H9 (cell line): ENCODE measurements at regions not wholly inside any gene's neighbourhood (a gene's known extent, or its start where the extent isn't known, plus 50 kb on each side); places are given as distances from the start of the nearest gene placed in this dataset.

Experiments used
- DNase-seq: peaks from one replicate; pipeline ENCODE4 v3.0.0-alpha.2; 2017
- H2AFZ ChIP-seq: one replicate; pipeline ENCODE4 v1.6.1; 2013; ENCODE audit warnings: mild to moderate bottlenecking, low read length, control low read depth, moderate library complexity
- H2AK5ac ChIP-seq: 2 replicates; pipeline ENCODE4 v1.6.1; 2013; ENCODE audit warnings: low read length, control low read depth, mixed read lengths; ENCODE audit not compliant: insufficient read length
- H2BK120ac ChIP-seq: one replicate; pipeline ENCODE4 v1.6.1; 2013; ENCODE audit warnings: low read depth, mild to moderate bottlenecking, low read length, control low read depth, inconsistent platforms; ENCODE audit not compliant: poor library complexity, severe bottlenecking
- H2BK12ac ChIP-seq: 2 replicates; pipeline ENCODE4 v1.6.1; 2013; ENCODE audit warnings: low read length, control low read depth, mixed read lengths, low read depth; ENCODE audit not compliant: insufficient read length
- H2BK15ac ChIP-seq: 2 replicates; pipeline ENCODE4 v1.6.1; 2013; ENCODE audit warnings: low read depth, low read length, control low read depth
- H2BK20ac ChIP-seq: one replicate; pipeline ENCODE4 v1.6.1; 2013; ENCODE audit warnings: low read depth, mild to moderate bottlenecking, low read length, control low read depth, inconsistent platforms; ENCODE audit not compliant: poor library complexity, severe bottlenecking
- H2BK5ac ChIP-seq: 2 replicates; pipeline ENCODE4 v1.6.1; 2013; ENCODE audit warnings: low read length, control low read depth, mixed read lengths; ENCODE audit not compliant: insufficient read length
- H3K14ac ChIP-seq: 2 replicates; pipeline ENCODE4 v1.6.1; 2013; ENCODE audit warnings: low read length, control low read depth; ENCODE audit not compliant: insufficient read depth
- H3K18ac ChIP-seq: 2 replicates; pipeline ENCODE4 v1.6.1; 2013; ENCODE audit warnings: low read depth, mild to moderate bottlenecking, mixed read lengths, low read length, control low read depth; ENCODE audit not compliant: insufficient read length
- H3K23ac ChIP-seq: 2 replicates; pipeline ENCODE4 v1.6.1; 2013; ENCODE audit warnings: low read length, control low read depth, mixed read lengths, low read depth; ENCODE audit not compliant: insufficient read length
- H3K23me2 ChIP-seq: 2 replicates; pipeline ENCODE4 v1.6.1; 2013; ENCODE audit warnings: low read depth, mild to moderate bottlenecking, mixed read lengths, low read length, control low read depth; ENCODE audit not compliant: insufficient read length, poor library complexity, severe bottlenecking
- H3K27ac ChIP-seq: 2 replicates; pipeline ENCODE4 v1.5.1; 2013; ENCODE audit warnings: low read length, control low read depth, mixed read lengths, low read depth; ENCODE audit not compliant: insufficient read length
- H3K27me3 ChIP-seq: 2 replicates; pipeline ENCODE4 v1.6.1; 2013; ENCODE audit warnings: low read length, control low read depth, inconsistent platforms; ENCODE audit not compliant: insufficient read depth
- H3K4ac ChIP-seq: 2 replicates; pipeline ENCODE4 v1.6.1; 2013; ENCODE audit warnings: low read depth, mild to moderate bottlenecking, control low read depth, inconsistent platforms, low read length, moderate library complexity
- H3K4me1 ChIP-seq: 2 replicates; pipeline ENCODE4 v1.6.1; 2013; ENCODE audit warnings: low read length, control low read depth, inconsistent platforms; ENCODE audit not compliant: insufficient read depth
- H3K4me2 ChIP-seq: 2 replicates; pipeline ENCODE4 v1.6.1; 2013; ENCODE audit warnings: low read length, control low read depth, mixed read lengths; ENCODE audit not compliant: insufficient read length, insufficient read depth
- H3K56ac ChIP-seq: 2 replicates; pipeline ENCODE4 v1.6.1; 2013; ENCODE audit warnings: low read depth, mild to moderate bottlenecking, mixed read lengths, low read length, control low read depth; ENCODE audit not compliant: insufficient read length
- H3K79me1 ChIP-seq: 2 replicates; pipeline ENCODE4 v1.6.1; 2013; ENCODE audit warnings: low read depth, mild to moderate bottlenecking, moderate library complexity, low read length, control low read depth, inconsistent platforms; ENCODE audit not compliant: insufficient read depth, poor library complexity, severe bottlenecking
- H3K79me2 ChIP-seq: 2 replicates; pipeline ENCODE4 v1.6.1; 2013; ENCODE audit warnings: low read length, control low read depth, inconsistent platforms; ENCODE audit not compliant: insufficient read depth
- H3K9ac ChIP-seq: 2 replicates; pipeline ENCODE4 v1.6.1; 2013; ENCODE audit warnings: low read length, control low read depth, mixed read lengths; ENCODE audit not compliant: insufficient read length; ENCODE audit errors: extremely low read depth
- H3K9me3 ChIP-seq: one replicate; pipeline ENCODE4 v1.6.1; 2013; ENCODE audit warnings: low read depth, low read length, inconsistent platforms; ENCODE audit not compliant: control insufficient read depth
- H3T11ph ChIP-seq: one replicate; pipeline ENCODE4 v1.6.1; 2013; ENCODE audit warnings: mild to moderate bottlenecking, low read length, control low read depth, inconsistent platforms
- H4K20me1 ChIP-seq: one replicate; pipeline ENCODE4 v1.6.1; 2013; ENCODE audit not compliant: control insufficient read depth, insufficient read length, insufficient read depth
- H4K5ac ChIP-seq: 2 replicates; pipeline ENCODE4 v1.6.1; 2013; ENCODE audit warnings: low read depth, mild to moderate bottlenecking, mixed read lengths, low read length, control low read depth; ENCODE audit not compliant: insufficient read length
- H4K8ac ChIP-seq: replicated peaks from 2 replicates; pipeline ENCODE4 v1.6.1; 2013; ENCODE audit warnings: low read length, control low read depth, mixed read lengths, low read depth; ENCODE audit not compliant: insufficient read length
- H4K91ac ChIP-seq: 2 replicates; pipeline ENCODE4 v1.6.1; 2013; ENCODE audit warnings: low read depth, mild to moderate bottlenecking, moderate library complexity, mixed read lengths, low read length, control low read depth; ENCODE audit not compliant: insufficient read length
- H3K27ac Mint-ChIP-seq, 3 experiments: 2 replicates in 2 of 3; 3 replicates in 1 of 3; pipeline ENCODE4 v1.8.0; 2020 to 2021; ENCODE audit warnings: mixed read lengths in 3 of 3, mild to moderate bottlenecking in 1 of 3, moderate library complexity in 1 of 3
- H3K27me3 Mint-ChIP-seq: 2 replicates; pipeline ENCODE4 v1.8.0; 2021; ENCODE audit warnings: low read depth, mild to moderate bottlenecking, moderate library complexity, mixed read lengths
- H3K36me3 Mint-ChIP-seq, 3 experiments: 2 replicates in 2 of 3; 3 replicates in 1 of 3; pipeline ENCODE4 v1.8.0; 2020 to 2021; ENCODE audit warnings: low read depth in 3 of 3, mixed read lengths in 3 of 3; ENCODE audit not compliant: insufficient read depth in 1 of 3
- H3K4me1 Mint-ChIP-seq, 2 experiments: 2 replicates each; pipeline ENCODE4 v1.8.0; 2020; ENCODE audit warnings: mixed read lengths in 2 of 2
- H3K4me3 Mint-ChIP-seq, 2 experiments: 2 replicates in 1 of 2; 3 replicates in 1 of 2; pipeline ENCODE4 v1.8.0; 2020 to 2021; ENCODE audit warnings: mild to moderate bottlenecking in 2 of 2, mixed read lengths in 2 of 2, moderate library complexity in 1 of 2
- H3K9me3 Mint-ChIP-seq, 2 experiments: 2 replicates in 1 of 2; 3 replicates in 1 of 2; pipeline ENCODE4 v1.8.0; 2020; ENCODE audit warnings: mild to moderate bottlenecking in 2 of 2, mixed read lengths in 2 of 2, moderate library complexity in 1 of 2
- CTCF ChIP-seq: fragments of 200-600 bp; sonication (generic); conservative IDR thresholded peaks from 3 replicates; pipeline ENCODE4 v1.8.0; 2021; ENCODE audit warnings: antibody characterized with exemption, mild to moderate bottlenecking
- WGBS: extraction: QIAGEN DNeasy Blood & Tissue Kit; methylation state at CpG from one replicate; pipeline ENCODE4 v1.1.7; 2013; ENCODE audit warnings: missing lambda C conversion rate, low lambda C conversion rate, mixed read lengths; ENCODE audit not compliant: insufficient read length; ENCODE audit errors: extremely low coverage; 5-methylcytosine and 5-hydroxymethylcytosine counted together

GRCh38 chr13:73704587-73704986 is 429.6 kb downstream of the KLF12 start:
- no peak overlapping the region for H2BK20ac ChIP-seq
- H3K9me3 ChIP-seq = no peaks in the 10 kb centered on the region
- no peaks in the 10 kb centered on the region for H3K79me2 ChIP-seq
- no peak overlapping the region for H2BK5ac ChIP-seq
- H3K4me1 ChIP-seq = no peaks in the 10 kb centered on the region
- peak overlapping the region in 2 of 3 experiments; percentile 33 to 65; a peak in 3 of 7 replicates for H3K27ac Mint-ChIP-seq
- H2BK120ac ChIP-seq = no peak overlapping the region
- no peaks in the 10 kb centered on the region for H3K36me3 Mint-ChIP-seq
- H3K27me3 Mint-ChIP-seq = no peaks in the 10 kb centered on the region
- no peak overlapping the region for H3K14ac ChIP-seq
- H3K27ac ChIP-seq = no peak overlapping the region
- H3K4me3 Mint-ChIP-seq = no peak overlapping the region
- no CpG with 5 or more reads among the region's 5 CpGs for WGBS
- H3K9me3 Mint-ChIP-seq = no peaks in the 10 kb centered on the region
- H3T11ph ChIP-seq = no peak overlapping the region
- H2AK5ac ChIP-seq = no peak overlapping the region
- no peaks in the 10 kb centered on the region for H3K23me2 ChIP-seq
- H2BK15ac ChIP-seq = no peak overlapping the region
- H4K91ac ChIP-seq = no peak overlapping the region
- H3K4ac ChIP-seq = no peak overlapping the region
- no peaks in the 10 kb centered on the region for H3K79me1 ChIP-seq
- H3K9ac ChIP-seq = no peak overlapping the region
- no peak overlapping the region for H4K8ac ChIP-seq
- no peak overlapping the region for H2BK12ac ChIP-seq
- H4K5ac ChIP-seq = no peak overlapping the region
- H4K20me1 ChIP-seq = no peaks in the 10 kb centered on the region
- no peak overlapping the region for H3K4me2 ChIP-seq
- no peak overlapping the region for H3K18ac ChIP-seq
- H3K23ac ChIP-seq = no peak overlapping the region
- H3K4me1 Mint-ChIP-seq = peaks cover 38 to 40% of the 10 kb centered on the region in 2 experiments
- H3K27me3 ChIP-seq = no peaks in the 10 kb centered on the region
- no peak overlapping the region for H3K56ac ChIP-seq
- H2AFZ ChIP-seq = no peak overlapping the region
- no peak for TF ChIP-seq CTCF
- no peak for DNase-seq
